ENCODE measurements at regions not wholly inside any gene's neighbourhood (a gene's known extent, or its start where the extent isn't known, plus 50 kb on each side); places are given as distances from the start of the nearest gene placed in this dataset.

DNA sequence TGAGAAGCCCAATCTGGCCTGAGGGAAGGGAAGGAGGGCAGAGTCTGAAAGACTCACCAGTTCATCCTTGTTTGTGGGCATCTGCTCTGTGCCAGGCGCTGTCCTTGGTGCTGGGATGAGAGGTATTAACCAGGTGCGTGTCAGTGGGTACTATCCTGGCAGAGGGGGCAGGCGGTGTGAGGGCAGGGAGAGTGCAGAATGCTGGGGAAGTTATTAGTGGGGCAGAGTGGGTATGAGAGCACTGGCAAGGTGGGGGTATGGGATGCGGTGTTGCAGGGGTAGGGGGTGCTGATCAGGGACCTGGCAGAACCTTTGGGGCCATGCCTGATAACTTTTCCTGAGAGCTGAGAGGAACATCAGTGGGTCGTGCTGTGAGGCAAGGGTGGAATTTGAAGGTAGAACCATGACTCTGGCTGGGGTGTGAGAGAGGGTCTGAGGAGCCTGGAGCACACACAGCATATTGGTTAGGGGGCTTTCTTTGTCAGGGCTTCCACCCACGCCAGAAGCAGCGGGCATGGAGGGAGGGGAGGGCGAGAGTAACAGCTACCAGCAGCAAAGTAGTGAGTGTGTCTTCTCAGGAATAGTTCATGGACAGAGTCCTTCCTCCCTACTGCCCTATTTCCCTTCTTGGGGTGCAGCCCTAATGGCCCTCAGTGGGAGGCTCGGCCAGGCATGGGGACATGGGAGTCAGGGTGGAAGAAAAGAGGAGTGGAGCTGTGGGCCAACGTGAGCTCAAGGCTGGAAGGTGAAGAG is 290.7 kb downstream of the CYP26B1 start:
- ATAC-seq: no peak

More for the DNA sequence above, 290.7 kb downstream of the CYP26B1 start:
- H3K27me3 ChIP-seq (ENCODE audit: control insufficient read depth in 2 of 2, insufficient read depth in 2 of 2, low read length in 2 of 2): peaks cover 0 to 34% of the 10 kb centered on the region in 2 experiments; a peak in 3 of 5 replicates
- H3K79me2 ChIP-seq (ENCODE audit: control insufficient read depth, insufficient read depth, low read length): no peaks in the 10 kb centered on the region
- no peak overlapping the region for H3K4me3 ChIP-seq
- in situ Hi-C loops (cut with MboI) (no loop called here), intact Hi-C loops (cut with micrococcal nuclease) (no loop called here)
- TF ChIP-seq MYBL2 (IDR thresholded peaks at IDR 0.05; ENCODE audit: low read depth) (no peak), MYBL2 (CRISPR knock-in tag; IDR thresholded peaks at IDR 0.05; ENCODE audit: borderline replicate concordance) (no peak), EHMT2 (IDR thresholded peaks at IDR 0.05) (peak; percentile 54; the same call in 1 of the 2 replicates), TGIF2 (CRISPR knock-in tag; IDR thresholded peaks at IDR 0.05) (no peak), MAZ (CRISPR knock-in tag; conservative IDR thresholded peaks at IDR 0.05 in 1 of 2, IDR thresholded peaks at IDR 0.05 in 1 of 2) (no peak)
- TF ChIP-seq, protein P1, sequence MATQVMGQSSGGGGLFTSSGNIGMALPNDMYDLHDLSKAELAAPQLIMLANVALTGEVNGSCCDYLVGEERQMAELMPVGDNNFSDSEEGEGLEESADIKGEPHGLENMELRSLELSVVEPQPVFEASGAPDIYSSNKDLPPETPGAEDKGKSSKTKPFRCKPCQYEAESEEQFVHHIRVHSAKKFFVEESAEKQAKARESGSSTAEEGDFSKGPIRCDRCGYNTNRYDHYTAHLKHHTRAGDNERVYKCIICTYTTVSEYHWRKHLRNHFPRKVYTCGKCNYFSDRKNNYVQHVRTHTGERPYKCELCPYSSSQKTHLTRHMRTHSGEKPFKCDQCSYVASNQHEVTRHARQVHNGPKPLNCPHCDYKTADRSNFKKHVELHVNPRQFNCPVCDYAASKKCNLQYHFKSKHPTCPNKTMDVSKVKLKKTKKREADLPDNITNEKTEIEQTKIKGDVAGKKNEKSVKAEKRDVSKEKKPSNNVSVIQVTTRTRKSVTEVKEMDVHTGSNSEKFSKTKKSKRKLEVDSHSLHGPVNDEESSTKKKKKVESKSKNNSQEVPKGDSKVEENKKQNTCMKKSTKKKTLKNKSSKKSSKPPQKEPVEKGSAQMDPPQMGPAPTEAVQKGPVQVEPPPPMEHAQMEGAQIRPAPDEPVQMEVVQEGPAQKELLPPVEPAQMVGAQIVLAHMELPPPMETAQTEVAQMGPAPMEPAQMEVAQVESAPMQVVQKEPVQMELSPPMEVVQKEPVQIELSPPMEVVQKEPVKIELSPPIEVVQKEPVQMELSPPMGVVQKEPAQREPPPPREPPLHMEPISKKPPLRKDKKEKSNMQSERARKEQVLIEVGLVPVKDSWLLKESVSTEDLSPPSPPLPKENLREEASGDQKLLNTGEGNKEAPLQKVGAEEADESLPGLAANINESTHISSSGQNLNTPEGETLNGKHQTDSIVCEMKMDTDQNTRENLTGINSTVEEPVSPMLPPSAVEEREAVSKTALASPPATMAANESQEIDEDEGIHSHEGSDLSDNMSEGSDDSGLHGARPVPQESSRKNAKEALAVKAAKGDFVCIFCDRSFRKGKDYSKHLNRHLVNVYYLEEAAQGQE (IDR thresholded peaks at IDR 0.05; ENCODE audit: borderline replicate concordance): peak; percentile 80
- TF ChIP-seq, protein P1 (CRISPR knock-in tag; IDR thresholded peaks at IDR 0.05; ENCODE audit: low read depth): peak; percentile 74
- TF ChIP-seq, protein P2, sequence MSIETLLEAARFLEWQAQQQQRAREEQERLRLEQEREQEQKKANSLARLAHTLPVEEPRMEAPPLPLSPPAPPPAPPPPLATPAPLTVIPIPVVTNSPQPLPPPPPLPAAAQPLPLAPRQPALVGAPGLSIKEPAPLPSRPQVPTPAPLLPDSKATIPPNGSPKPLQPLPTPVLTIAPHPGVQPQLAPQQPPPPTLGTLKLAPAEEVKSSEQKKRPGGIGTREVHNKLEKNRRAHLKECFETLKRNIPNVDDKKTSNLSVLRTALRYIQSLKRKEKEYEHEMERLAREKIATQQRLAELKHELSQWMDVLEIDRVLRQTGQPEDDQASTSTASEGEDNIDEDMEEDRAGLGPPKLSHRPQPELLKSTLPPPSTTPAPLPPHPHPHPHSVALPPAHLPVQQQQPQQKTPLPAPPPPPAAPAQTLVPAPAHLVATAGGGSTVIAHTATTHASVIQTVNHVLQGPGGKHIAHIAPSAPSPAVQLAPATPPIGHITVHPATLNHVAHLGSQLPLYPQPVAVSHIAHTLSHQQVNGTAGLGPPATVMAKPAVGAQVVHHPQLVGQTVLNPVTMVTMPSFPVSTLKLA (conservative IDR thresholded peaks at IDR 0.05): no peak
- no peaks in the 10 kb centered on the region for H3K36me3 ChIP-seq (ENCODE audit: control insufficient read depth, insufficient read depth, low read length)
- no peaks in the 10 kb centered on the region for H3K9me1 ChIP-seq (ENCODE audit: control insufficient read depth, insufficient read depth, low read length)
- H4K20me1 ChIP-seq (replicated peaks; ENCODE audit: control insufficient read depth, insufficient read depth, low read length): no peaks in the 10 kb centered on the region; the same call in 1 of the 2 replicates
- DNase-seq (ENCODE audit: extremely low read depth in 1 of 4, low spot score in 3 of 4): no peak
- H3K9me3 ChIP-seq (replicated peaks; ENCODE audit: control insufficient read depth, insufficient read depth, low read depth, low read length): no peaks in the 10 kb centered on the region
- 1% methylated on average over 10 of the region's 10 CpGs for WGBS (ENCODE audit: insufficient coverage, low coverage, missing lambda C conversion rate)
- H3K4me2 ChIP-seq (ENCODE audit: insufficient read depth, low read length): no peak overlapping the region
- POLR2A ChIA-PET: no interaction called here
- no peak overlapping the region for H3K9ac ChIP-seq (ENCODE audit: insufficient read depth in 1 of 2, low read depth in 2 of 2, low read length in 2 of 2)
- CTCF ChIA-PET (ENCODE audit: low intra/inter-chr PET ratio): no interaction called here
- no peak for FAIRE-seq
- no peak overlapping the region for H2AFZ ChIP-seq (ENCODE audit: low read depth, low read length)
- H3K4me1 ChIP-seq (replicated peaks in 1 of 2; ENCODE audit: control insufficient read depth in 2 of 2, insufficient read depth in 2 of 2, low read length in 2 of 2): peaks cover 0 to 4% of the 10 kb centered on the region in 2 experiments; a peak in 1 of 5 replicates
- no peak overlapping the region for H3K27ac ChIP-seq (ENCODE audit: extremely low read depth, low read depth, low read length)
- no TSS peak for BruUV-seq (replicated peaks)

All from K562 (cell line).